Germinal center (tissue), 1 donor: ENCODE measurements at regions not wholly inside any gene's neighbourhood (a gene's known extent, or its start where the extent isn't known, plus 50 kb on each side); places are given as distances from the start of the nearest gene placed in this dataset.

ENCODE experiments used
- DNase-seq: peaks from one replicate; pipeline ENCODE4 v3.0.0; 2012; ENCODE audit warnings: mixed read lengths, low spot score

- no peak for DNase-seq
These were observed 129.0 kb upstream of the PRICKLE2 start for GRCh38 chr3:64354221-64354620.

GRCh38 chr3:64353226-64353625 is 128.0 kb upstream of the PRICKLE2 start:
- no peak for DNase-seq

GRCh38 chr3:64352639-64352992 is 127.3 kb upstream of the PRICKLE2 start:
- no peak for DNase-seq

- no peak for DNase-seq
These were observed 126.7 kb upstream of the PRICKLE2 start for GRCh38 chr3:64351713-64352638.

GRCh38 chr3:64349551-64349950 is 124.3 kb upstream of the PRICKLE2 start:
- no peak for DNase-seq

- DNase-seq: no peak
These were observed 120.1 kb upstream of the PRICKLE2 start for GRCh38 chr3:64345371-64345770.

GRCh38 chr3:64344721-64345207 is 119.5 kb upstream of the PRICKLE2 start:
- no peak for DNase-seq

GRCh38 chr3:64343689-64344430 is 118.6 kb upstream of the PRICKLE2 start:
- no peak for DNase-seq

GRCh38 chr3:64342940-64343688 is 117.8 kb upstream of the PRICKLE2 start:
- DNase-seq: no peak

GRCh38 chr3:64341296-64341695 is 116.0 kb upstream of the PRICKLE2 start:
- DNase-seq: no peak

GRCh38 chr3:64340641-64341101 is 115.4 kb upstream of the PRICKLE2 start:
- no peak for DNase-seq

GRCh38 chr3:64336488-64336887 is 111.2 kb upstream of the PRICKLE2 start:
- DNase-seq: no peak

- no peak for DNase-seq
These were observed 107.4 kb upstream of the PRICKLE2 start for GRCh38 chr3:64332459-64333350.

- no peak for DNase-seq
These were observed 106.3 kb upstream of the PRICKLE2 start for GRCh38 chr3:64331605-64332004.

GRCh38 chr3:64329037-64329436 is 103.8 kb upstream of the PRICKLE2 start:
- DNase-seq: no peak

GRCh38 chr3:64327100-64327804 is 102.0 kb upstream of the PRICKLE2 start:
- no peak for DNase-seq

- DNase-seq: no peak
These were observed 96.5 kb upstream of the PRICKLE2 start for GRCh38 chr3:64321747-64322146.

GRCh38 chr3:64319391-64319790 is 94.1 kb upstream of the PRICKLE2 start:
- DNase-seq: no peak

GRCh38 chr3:64318668-64319271 is 93.5 kb upstream of the PRICKLE2 start:
- no peak for DNase-seq

GRCh38 chr3:64318001-64318400 is 92.7 kb upstream of the PRICKLE2 start:
- no peak for DNase-seq
